ENCODE measurements at regions not wholly inside any gene's neighbourhood (a gene's known extent, or its start where the extent isn't known, plus 50 kb on each side); places are given as distances from the start of the nearest gene placed in this dataset.

- TF ChIP-seq CTCF (IDR thresholded peaks at IDR 0.05) = no peak
- TF ChIP-seq POLR2A (IDR thresholded peaks at IDR 0.05) = no peak
Measured at GRCh38 chr13:56424246-56424645, 716.5 kb upstream of the PRR20A start.

All from heart left ventricle (tissue), 13 donors.